HepG2 (cell line): ENCODE measurements at regions not wholly inside any gene's neighbourhood (a gene's known extent, or its start where the extent isn't known, plus 50 kb on each side); places are given as distances from the start of the nearest gene placed in this dataset.

Source experiments
- ATAC-seq: fragments of 200-7000 bp; cut with Tn5 transposase; 3 replicates; pipeline ENCODE4 v1.9.1; 2020; ENCODE audit warnings: mild to moderate bottlenecking, moderate library complexity
- BruUV-seq: library from RNA; stranded (reverse); fragments of 400-500 nt; replicated peaks from 2 replicates; lab custom pipeline; 2021; lab: Mats Ljungman, UMichigan
- CTCF ChIA-PET: fragments of 300-600 bp; formaldehyde crosslinking; extraction: SDS; loops from one replicate; lab custom pipeline; 2021; ENCODE audit warnings: low total read pairs, inconsistent platforms, low intra/inter-chr PET ratio; lab: Yijun Ruan, JAX
- POLR2A ChIA-PET: fragments of 350-600 bp; sonication (Branson Sonifier 250); formaldehyde crosslinking; loops from one replicate; lab custom pipeline; 2020; ENCODE audit warnings: antibody characterized with exemption, inconsistent platforms; lab: Yijun Ruan, JAX
- DNase-seq: peaks from one replicate; pipeline ENCODE4 v3.0.0-alpha.2; 2015; ENCODE audit warnings: low spot score
- FAIRE-seq: peaks from 3 replicates; lab custom pipeline; 2011; peaks lifted over from hg19 to GRCh38; lab: Jason Lieb, UNC
- H2AFZ ChIP-seq: one replicate; pipeline ENCODE4 v1.6.1; 2011; ENCODE audit warnings: low read length, inconsistent platforms
- H3K27ac ChIP-seq: fragments of 300-600 bp; 3 replicates; pipeline ENCODE4 v1.8.0; 2011; ENCODE audit warnings: mixed run types, mild to moderate bottlenecking, mixed read lengths, low read length, inconsistent platforms; ENCODE audit not compliant: insufficient read depth; ENCODE audit errors: extremely low read length
- H3K27me3 ChIP-seq, 2 experiments: fragments of 200-600 bp in 1 of 2; 2 replicates in 1 of 2; 3 replicates in 1 of 2; pipeline versions ENCODE4 v1.6.0 to v1.8.0; 2011; ENCODE audit warnings: low read length in 2 of 2, mild to moderate bottlenecking in 2 of 2, moderate library complexity in 2 of 2, inconsistent platforms in 1 of 2; ENCODE audit not compliant: insufficient read depth in 2 of 2, control insufficient read depth in 1 of 2
- H3K36me3 ChIP-seq, 2 experiments: fragments of 200-600 bp in 1 of 2; replicated peaks in 1 of 2; 2 replicates in 1 of 2; 3 replicates in 1 of 2; pipeline versions ENCODE4 v1.5.1 to v1.8.0; 2011; ENCODE audit warnings: low read length in 2 of 2, inconsistent platforms in 1 of 2; ENCODE audit not compliant: insufficient read depth in 2 of 2, control insufficient read depth in 1 of 2
- H3K4me1 ChIP-seq: 2 replicates; pipeline ENCODE4 v1.5.1; 2012; ENCODE audit warnings: low read length, inconsistent platforms; ENCODE audit not compliant: insufficient read depth
- H3K4me2 ChIP-seq: 2 replicates; pipeline ENCODE4 v1.6.0; 2011; ENCODE audit warnings: low read depth, low read length, inconsistent platforms
- H3K4me3 ChIP-seq, 3 experiments: fragments of 200-600 bp in 1 of 3; sonication (generic), shearing (Covaris generic) in 1 of 3; replicated peaks in 1 of 3; 2 replicates each; pipeline ENCODE4 v1.5.1; 2011 to 2016; ENCODE audit warnings: low read length in 3 of 3, inconsistent platforms in 2 of 3, low read depth in 2 of 3, mild to moderate bottlenecking in 2 of 3, control low read depth in 1 of 3, mixed read lengths in 1 of 3; ENCODE audit not compliant: insufficient read depth in 1 of 3
- H3K79me2 ChIP-seq: one replicate; pipeline ENCODE4 v1.6.1; 2011; ENCODE audit warnings: low read length, inconsistent platforms; ENCODE audit not compliant: insufficient read depth
- H3K9ac ChIP-seq: 2 replicates; pipeline ENCODE4 v1.6.0; 2011; ENCODE audit warnings: mild to moderate bottlenecking, low read depth, low read length, inconsistent platforms; ENCODE audit not compliant: insufficient read depth
- H3K9me3 ChIP-seq: 2 replicates; pipeline ENCODE4 v1.5.1; 2012; ENCODE audit warnings: mild to moderate bottlenecking, low read length
- H4K20me1 ChIP-seq: 2 replicates; pipeline ENCODE4 v1.6.0; 2011; ENCODE audit warnings: inconsistent platforms, mild to moderate bottlenecking, low read length, moderate library complexity; ENCODE audit not compliant: insufficient read depth
- CC2D1A ChIP-seq: sonication (generic); formaldehyde crosslinking; IDR thresholded peaks from 2 replicates; pipeline ENCODE4 v1.8.1; 2023; ENCODE audit warnings: mild to moderate bottlenecking, missing genetic modification reagents
- SMARCC2 ChIP-seq: fragments of 450-650 bp; IDR thresholded peaks from 2 replicates; pipeline ENCODE4 v1.6.1; 2017; ENCODE audit warnings: antibody characterized with exemption, mild to moderate bottlenecking
- TAF15 ChIP-seq: fragments of 200-400 bp; formaldehyde crosslinking; IDR thresholded peaks from one replicate; pipeline ENCODE4 v1.6.1; 2018; ENCODE audit warnings: mild to moderate bottlenecking, low read depth, low read length; ENCODE audit not compliant: poor library complexity, severe bottlenecking
- ZNF672 ChIP-seq: sonication (generic); formaldehyde crosslinking; IDR thresholded peaks from 2 replicates; pipeline ENCODE4 v1.8.1; 2022; ENCODE audit warnings: missing genetic modification reagents
- WGBS: methylation state at CpG from one replicate; pipeline ENCODE4 v1.1.6; 2017; ENCODE audit warnings: low lambda C conversion rate; 5-methylcytosine and 5-hydroxymethylcytosine counted together
- in situ Hi-C: cut with HindIII; loops from 2 replicates; pipeline ENCODE4 v1.10.0; 2017; ENCODE audit warnings: low pct_unique_long_range_greater_than_20kb; ENCODE audit not compliant: extremely low pct_ligation_motif_present
- intact Hi-C: fragments of 100-400 bp; cut with micrococcal nuclease; formaldehyde crosslinking; loops from one replicate; pipeline ENCODE4 v1.10.0; 2022; ENCODE audit not compliant: unreplicated experiment

- H4K20me1 ChIP-seq = no peaks in the 10 kb centered on the region
- H3K4me1 ChIP-seq = no peaks in the 10 kb centered on the region
- no peak overlapping the region for H2AFZ ChIP-seq
- ChIA-PET CTCF (no interaction called here), POLR2A (no interaction called here)
- no TSS peak for BruUV-seq
- H3K4me3 ChIP-seq = no peak overlapping the region
- no peak for TF ChIP-seq SMARCC2
- no peaks in the 10 kb centered on the region for H3K9me3 ChIP-seq
- in situ Hi-C loops = no loop called here
- H3K27ac ChIP-seq = no peak overlapping the region
- H3K36me3 ChIP-seq = no peaks in the 10 kb centered on the region
- no peak overlapping the region for H3K9ac ChIP-seq
- intact Hi-C loops = no loop called here
- ATAC-seq = no peak
- 8% methylated on average over 3 of the region's 3 CpGs for WGBS
- peaks cover 7 to 33% of the 10 kb centered on the region in 2 experiments; a peak in 3 of 5 replicates for H3K27me3 ChIP-seq
- no peaks in the 10 kb centered on the region for H3K79me2 ChIP-seq
- DNase-seq = no peak
- FAIRE-seq = no peak
- no peak overlapping the region for H3K4me2 ChIP-seq
Observed at GRCh38 chr2:121884078-121884477, 128.6 kb downstream of the TSN start.

GRCh38 chr2:121884511-121884921, 129.1 kb downstream of the TSN start:
- WGBS = 8% methylated on average over 4 of the region's 4 CpGs
- Histone ChIP-seq H3K4me1 (no peaks in the 10 kb centered on the region), H2AFZ (no peak overlapping the region), H3K4me3 (no peak overlapping the region), H3K4me2 (no peak overlapping the region)
- FAIRE-seq (no peak), DNase-seq (no peak), ATAC-seq (no peak)
- ChIA-PET CTCF (no interaction called here), POLR2A (no interaction called here)
- in situ Hi-C loops = no loop called here
- TF ChIP-seq ZNF672 (no peak), CC2D1A (no peak), TAF15 (no peak)
- TF ChIP-seq, all 625 proteins: peak for 0
- Histone ChIP-seq H3K27ac (no peak overlapping the region), H4K20me1 (no peaks in the 10 kb centered on the region), H3K79me2 (no peaks in the 10 kb centered on the region), H3K9ac (no peak overlapping the region), H3K27me3 (peaks cover 7 to 34% of the 10 kb centered on the region in 2 experiments; a peak in 3 of 5 replicates), H3K36me3 (no peaks in the 10 kb centered on the region), H3K9me3 (no peaks in the 10 kb centered on the region)
- no TSS peak for BruUV-seq
- intact Hi-C loops = no loop called here
